ENCODE measurements at regions not wholly inside any gene's neighbourhood (a gene's known extent, or its start where the extent isn't known, plus 50 kb on each side); places are given as distances from the start of the nearest gene placed in this dataset.

DNA sequence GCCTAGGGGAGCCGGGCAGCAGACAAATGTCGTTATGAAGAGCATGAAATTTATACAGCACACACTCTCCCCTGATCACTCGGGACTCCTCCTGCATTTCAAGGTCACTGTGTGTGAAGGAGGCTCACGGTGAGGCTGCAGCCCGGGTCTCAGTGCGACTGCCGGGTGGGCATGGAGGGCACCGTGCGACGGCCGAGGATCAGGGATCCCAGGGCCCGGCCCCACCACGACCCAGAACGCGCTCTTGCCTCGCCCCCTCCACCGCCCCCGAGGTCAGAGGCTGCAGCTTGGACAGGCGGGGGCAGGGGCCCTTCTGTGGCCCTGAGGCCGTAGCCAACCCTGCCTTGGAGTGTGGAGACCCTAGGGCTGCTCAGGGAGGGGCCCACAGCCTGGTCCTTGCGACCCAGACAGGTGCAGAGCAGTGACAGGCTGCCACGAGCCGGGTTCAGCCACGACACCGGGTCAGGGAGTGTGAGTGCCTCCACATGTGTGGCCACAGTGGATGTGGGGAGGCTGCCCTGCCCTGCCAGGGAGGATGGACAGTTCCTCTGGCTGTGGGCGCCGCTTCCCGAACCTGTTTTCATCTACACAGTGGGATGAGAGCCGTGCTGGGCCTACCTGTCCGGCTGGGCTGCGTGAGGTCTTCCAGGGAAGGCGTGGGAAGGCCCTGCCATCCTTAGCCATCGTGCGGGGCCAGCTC is 89.3 kb upstream of the NKX1-1 start:
- DNase-seq (ENCODE audit: low read depth, low spot score) = no peak

DNA sequence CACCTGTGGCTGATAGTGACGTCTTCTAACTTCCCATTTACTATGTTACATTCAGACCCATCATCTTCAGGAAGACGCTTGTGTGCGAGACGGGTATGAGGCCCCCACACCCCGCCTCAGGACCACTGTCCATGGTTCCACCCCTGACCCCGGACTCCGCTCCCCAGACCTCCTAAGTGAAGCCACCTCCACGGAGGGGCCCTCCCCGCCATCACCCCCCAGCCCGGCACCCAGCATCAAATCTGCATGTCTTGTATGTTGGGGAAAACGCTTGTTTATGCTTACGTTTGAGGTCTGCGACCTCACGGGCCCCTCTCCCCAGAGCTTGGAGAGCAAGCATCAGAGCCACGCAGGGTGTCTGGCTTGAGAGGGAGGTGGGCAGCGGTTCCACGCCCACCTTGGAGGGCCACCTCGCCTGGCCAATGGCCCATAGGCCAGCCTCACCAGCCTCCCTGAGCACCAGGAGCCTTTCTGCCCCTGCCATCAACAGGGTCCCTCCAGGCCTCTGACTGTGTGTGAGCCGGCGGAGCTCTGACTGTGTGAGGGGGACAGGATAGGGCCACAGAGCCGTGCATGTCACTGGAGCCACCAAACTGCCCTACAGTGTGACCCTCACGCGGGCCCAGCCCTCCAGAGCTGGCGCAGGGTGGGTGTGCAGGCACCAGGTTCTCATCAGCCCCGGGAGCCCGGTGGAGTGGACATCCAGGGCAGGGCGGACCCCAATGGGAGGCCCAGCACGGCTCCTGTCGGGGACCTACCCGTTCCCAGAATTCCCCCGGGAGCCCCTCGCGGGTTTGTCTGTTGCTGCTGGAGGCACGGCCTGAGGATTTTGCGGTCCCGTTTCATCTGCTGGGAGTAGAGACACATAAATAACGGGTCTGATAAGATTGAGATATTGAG is 88.4 kb upstream of the NKX1-1 start:
- DNase-seq (ENCODE audit: low read depth, low spot score) = no peak

DNA sequence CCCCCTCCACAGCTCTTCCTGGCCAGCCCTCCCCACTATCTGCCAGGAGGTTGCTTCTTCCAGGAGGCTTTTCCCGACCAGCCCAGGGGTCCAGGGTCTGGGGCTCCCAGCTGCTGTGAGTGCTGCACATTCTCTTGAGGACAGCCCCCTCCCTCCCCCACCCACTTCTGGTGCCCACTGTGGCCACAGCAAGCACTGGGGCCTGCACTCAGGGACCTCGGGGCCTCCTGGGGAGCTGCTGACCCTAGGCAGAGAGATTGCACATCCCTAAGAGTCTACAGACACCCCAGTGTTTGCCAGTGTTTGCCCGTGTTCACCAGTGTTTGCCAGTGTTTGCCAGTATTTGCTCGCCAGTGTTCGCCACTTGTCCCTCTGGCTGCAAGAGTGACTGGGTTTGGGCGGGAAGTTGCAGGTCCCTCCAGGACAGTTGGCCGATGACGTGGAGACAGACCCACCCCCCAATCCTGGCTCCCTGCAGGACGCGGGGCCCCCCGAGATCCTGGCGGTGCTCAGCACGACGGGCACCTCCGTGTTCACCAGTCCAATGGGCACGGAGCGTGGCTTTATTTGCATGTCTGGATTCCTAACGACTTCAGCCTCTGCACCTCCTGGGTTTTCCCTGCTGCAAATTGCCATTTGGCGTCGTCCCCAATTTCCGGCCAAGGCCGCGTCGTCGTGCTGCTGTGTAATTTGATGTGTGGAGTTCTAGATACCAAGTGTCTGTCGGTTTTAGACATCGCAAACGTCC is 87.5 kb upstream of the NKX1-1 start:
- no peak for DNase-seq (ENCODE audit: low read depth, low spot score)

DNA sequence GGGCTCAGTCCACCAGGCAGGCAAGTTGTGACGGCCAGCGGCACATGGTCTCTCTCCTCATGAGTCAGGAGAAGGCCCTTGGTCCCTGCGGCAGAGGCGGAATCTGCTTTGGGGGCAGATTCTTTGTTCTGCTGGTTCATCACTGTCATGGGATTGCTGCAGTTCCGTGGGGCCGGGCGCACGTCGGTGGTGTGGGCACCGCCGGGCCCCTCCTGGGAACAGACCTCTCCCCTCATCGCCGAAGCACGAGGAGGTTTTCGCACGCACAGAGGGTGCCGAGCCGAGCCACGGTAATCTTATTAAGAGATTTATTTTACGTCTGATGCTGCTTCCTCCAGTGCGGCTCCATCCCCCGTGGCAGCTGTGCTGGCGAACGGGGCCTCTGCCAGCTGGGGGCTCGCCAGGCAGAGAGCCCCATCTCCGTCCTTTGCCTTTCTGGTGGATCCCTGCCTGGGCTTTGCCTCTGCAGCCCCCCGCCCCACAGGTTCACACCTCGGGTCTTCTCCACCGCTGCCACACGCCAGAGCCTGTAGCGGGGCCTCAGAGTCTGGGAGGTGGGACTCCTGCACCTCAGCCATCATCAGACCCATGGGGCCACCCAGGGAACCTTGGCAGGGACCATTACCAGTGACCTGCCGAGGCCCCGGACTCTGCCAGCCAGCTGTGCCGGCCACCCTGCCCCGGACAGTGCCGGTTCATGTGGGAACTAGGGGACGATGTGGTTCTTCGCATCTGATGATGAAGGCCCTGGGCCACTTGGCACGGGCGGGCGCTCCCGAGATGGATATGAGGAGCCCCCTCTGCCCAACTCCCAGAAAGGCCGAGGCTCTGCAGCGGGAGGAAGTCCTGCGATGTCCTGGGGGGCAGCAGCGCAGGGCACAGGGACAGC is 86.7 kb upstream of the NKX1-1 start:
- DNase-seq (ENCODE audit: low read depth, low spot score) = no peak

DNA sequence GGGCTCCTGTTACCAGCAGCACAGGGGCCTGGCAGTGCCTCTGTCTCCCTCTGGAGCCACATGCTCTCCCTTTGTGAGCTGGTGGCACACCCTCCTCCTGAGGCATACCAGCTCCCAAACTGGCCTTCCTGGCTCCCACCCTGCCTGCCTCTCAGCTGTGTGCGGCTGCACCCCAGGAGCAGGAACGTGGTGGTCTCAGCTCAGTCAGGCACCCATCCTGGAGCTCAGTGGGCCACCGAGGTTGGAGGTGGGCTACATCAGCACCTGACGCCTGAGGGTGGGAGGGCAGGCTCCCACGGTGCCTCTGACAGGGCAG is 85.9 kb upstream of the NKX1-1 start:
- no peak for DNase-seq (ENCODE audit: low read depth, low spot score)

DNA sequence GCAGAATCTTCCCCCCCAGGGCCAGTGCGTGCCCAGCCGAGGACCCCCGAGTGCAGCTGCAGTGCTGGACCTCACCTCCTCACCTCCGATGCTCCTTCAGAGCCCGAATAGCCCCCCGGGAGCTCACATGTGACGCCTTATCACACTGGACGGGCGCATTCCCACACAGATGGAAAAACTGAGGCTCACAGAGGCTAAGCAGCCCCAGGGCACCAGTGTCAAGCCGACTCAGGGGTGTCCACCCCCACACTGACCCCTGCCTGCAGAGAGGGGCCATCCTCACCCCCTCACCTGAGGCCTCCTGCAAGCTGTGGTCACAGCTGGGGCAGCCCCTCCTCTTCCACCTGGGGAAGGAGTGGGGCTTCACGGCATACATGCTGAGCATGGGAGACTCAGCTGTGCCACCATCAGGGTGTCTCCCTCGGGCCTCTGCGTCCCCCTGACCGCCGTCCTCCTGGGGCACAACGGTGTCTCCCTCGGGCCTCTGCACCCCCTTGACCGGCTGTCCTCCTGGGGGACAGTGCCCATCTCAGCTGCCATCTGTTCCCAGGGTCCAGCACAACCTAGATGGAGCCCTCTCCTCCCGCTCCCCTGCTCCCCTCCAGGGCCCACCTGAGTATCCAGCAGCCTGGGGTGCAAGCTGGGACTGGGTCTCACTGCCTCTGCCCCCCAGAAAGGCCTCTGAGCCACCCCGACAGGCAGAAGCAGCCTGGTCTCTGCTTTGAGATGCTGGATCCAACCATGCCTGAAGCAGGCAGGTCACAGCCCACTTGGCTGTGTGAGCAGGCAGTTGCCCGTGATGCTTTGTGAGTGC is 85.3 kb upstream of the NKX1-1 start:
- no peak for DNase-seq (ENCODE audit: low read depth, low spot score)

DNA sequence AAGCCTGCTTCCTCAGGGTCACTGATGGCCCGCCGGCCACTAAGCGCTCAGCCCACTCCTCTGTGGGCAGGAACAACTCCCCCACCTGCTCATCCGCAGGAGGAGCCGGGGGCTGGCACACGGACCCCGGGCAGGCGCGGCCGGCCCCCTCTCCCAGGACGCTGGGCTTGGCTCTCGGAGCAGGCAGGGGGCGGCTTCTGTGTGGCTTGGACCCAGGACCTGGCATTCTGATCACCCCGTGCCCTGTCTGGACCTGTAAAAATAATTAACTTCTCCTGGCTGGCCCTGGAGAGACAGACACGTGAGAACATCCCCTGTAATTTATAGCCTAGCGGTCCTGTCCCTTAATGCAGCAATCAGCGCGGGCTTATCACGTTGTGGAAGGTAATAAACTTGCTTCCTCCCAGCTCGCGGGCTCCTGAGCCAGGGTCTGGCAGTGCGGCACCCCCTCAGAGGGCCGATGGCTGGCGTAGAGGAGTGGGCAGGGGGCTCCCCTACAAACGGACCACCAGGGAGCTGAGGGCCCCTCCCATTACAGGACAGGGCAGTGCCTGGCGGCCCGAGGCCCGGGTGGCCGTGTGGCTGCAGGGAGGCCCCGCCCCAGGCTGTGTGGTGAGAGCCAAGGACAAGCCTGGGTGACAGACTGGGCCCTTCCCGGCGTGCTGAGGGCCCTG is 84.5 kb upstream of the NKX1-1 start:
- DNase-seq (ENCODE audit: low read depth, low spot score) = no peak

DNA sequence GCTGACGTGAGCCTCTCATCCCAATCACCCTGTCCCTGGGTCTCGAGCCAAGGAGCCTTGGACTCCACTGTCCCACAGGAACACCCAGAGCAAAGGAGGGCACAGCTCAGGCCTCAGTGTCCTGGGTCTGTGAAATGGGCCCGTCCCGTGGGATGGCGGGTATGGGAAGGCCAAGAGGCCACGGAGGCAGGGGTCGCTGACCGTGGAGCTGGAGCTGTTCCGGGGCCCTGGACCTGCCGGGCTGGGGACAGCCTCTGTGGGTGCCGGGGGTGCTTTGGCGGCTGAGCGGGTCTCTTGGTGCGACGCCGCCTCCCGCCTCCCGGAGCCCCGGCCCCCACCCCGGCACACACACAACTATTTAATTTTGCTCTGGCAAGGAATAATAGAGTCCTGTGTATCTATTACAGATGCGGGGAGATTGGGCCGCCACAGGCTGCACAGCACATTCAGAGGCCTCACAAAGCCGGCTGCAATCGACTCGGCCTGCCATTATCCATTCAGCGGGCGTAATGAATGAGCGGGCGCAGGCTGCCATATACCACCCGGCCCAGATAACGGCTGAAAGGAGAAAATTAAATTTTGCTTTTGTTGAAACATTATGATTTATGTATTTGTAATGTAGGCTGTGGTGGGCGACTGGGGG is 83.9 kb upstream of the NKX1-1 start:
- no peak for DNase-seq (ENCODE audit: low read depth, low spot score)

DNA sequence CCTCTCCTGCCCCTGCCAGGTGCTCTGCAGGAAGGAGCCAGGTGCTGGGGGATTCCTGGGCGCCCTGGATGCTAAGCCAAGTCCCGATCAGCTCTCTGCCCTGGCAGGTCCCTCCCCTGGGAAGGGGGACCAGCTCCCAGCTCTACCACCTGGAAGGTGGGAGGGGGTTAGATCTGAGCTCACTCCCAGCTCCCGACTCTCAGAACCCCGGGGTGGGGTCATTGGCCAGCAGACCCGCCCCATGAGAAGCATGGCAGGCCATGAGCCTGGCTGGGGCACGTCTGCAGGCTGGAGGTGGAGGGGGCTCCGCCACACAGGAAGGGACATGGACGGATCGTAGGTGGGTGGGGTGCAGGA is 83.4 kb upstream of the NKX1-1 start:
- no peak for DNase-seq (ENCODE audit: low read depth, low spot score)

DNA sequence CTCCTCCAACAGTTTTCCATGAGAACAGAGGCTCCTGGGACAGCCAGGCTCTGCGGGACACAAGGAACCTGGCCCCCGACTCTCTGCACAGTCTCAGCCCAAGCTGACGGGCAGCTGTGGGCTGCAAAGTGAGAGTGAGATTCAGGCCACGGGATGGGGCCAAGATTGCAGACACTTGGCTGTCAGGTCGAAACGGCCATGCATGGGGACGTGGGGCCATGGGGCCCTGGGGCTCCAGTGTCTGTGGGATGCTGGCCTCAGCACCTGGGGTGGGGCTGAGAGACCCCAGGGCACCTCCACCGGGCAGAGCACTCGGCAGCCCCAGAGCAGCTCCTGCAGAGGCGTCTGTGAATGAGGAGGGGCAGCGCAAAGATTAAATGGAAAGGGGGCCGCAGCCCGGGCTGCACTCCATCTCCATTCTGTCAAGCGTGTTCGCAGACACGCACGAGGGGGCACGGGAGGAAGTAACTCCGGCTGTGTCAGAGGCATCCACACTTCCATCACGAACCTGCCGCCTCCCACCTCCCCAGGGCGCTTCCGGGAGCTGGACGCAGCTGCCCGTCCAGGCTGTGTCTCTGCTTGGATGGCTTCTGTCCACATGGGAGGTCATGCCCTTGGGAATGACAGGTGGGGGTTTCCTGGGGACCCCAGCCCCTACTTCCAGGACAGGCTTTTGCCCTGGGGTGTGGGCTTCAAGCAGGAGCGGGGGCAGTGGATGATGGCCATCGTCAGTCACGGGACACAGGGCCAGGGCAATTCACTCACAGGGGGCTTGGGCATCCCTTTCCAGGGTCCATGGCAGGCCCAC is 82.8 kb upstream of the NKX1-1 start:
- no peak for DNase-seq (ENCODE audit: low read depth, low spot score)

DNA sequence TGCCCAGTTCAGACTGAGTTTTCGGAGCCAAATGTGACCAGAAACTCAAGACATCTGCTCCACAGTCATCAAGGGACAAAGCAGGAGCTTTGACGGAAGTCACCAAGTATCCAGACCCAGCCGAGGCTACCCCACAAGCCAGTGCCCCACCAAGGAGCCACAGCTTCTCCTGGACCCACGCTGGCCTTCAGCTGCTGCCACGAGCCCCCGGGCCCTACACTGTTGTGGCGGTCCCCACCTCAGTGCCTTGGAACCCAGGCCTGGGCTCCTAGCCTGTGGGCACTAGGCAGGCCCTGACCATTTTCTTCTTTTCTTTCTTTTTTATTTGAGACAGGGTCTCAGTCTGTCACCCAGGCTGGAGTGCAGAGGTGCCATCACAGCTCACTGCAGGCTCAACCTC is 82.1 kb upstream of the NKX1-1 start:
- no peak for DNase-seq (ENCODE audit: low read depth, low spot score)

DNA sequence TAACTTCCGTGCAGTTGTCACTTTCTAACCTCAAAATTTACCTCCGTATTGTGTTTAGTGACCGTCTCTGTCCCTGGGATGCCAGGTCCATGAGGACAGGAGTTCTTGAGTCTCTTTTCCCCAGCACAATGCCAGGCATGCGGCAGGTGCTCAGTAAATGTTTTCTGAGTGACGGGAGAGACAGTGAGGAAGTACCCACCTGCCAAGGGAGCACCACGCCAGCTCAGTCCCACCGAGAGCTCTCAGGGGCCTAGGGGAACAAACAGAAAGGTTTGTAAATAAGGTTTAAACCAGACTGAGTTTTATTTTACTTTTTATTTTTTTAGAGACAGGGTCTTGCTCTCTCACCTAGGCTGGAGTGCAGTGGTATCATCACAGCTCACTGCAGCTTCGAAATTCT is 81.5 kb upstream of the NKX1-1 start:
- DNase-seq (ENCODE audit: low read depth, low spot score) = no peak

DNA sequence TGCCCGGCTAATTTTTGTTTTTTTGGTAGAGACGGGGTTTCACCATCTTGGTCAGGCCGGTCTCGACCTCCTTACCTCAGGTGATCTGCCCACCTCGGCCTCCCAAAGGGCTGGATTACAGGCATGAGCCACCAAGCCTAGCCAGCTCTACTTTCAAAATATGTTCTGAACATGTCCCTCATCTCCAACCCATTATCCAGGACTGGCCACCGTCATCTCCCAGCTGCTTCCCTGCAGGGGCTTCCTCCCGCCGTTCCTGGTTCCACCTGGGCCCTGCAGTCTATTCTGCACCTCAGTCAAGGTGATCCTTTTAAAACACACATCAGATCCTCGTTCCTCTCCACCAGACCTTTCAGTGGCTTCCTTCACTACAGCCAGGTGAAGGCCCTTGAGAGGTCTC is 80.9 kb upstream of the NKX1-1 start:
- no peak for DNase-seq (ENCODE audit: low read depth, low spot score)

DNA sequence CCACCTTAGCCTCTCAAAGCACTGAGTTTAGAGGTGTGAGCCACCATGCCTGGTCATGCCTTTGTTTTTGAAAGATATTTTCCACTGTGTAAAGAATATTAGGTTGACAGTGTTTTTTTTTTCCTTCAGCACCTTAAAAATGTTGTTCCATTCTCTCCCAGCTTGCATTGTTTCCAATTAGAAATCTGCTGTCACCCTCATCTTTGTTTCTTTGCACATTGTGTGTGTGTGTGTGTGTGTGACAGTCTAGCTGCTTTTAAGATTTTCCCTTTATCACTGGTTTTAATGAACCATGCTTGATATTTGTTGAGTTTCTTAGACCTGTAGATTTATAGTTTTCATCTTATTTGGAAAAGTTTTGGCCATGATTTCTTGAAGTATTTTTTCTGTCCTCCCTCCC is 79.0 kb upstream of the NKX1-1 start:
- no peak for DNase-seq (ENCODE audit: low read depth, low spot score)

DNA sequence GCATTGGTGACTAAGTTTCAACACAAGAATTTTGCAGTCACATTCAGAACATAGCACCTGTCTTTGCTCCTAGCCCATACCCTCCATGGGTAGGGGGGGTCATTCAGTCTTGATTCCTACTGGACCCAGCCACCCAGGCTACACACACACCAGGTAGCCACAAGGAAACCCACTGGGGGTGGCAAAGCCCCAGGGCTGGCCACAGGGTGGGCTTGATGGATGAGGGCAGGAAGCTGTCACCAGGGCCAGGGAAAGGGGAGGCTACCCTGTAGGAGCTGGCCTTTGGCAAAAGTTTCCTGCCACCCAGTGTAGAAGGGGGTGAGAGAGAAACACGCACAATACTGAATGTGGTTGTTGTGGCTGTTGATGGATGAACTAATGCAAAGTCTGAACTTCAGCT is 74.5 kb upstream of the NKX1-1 start:
- DNase-seq (ENCODE audit: low read depth, low spot score) = no peak

DNA sequence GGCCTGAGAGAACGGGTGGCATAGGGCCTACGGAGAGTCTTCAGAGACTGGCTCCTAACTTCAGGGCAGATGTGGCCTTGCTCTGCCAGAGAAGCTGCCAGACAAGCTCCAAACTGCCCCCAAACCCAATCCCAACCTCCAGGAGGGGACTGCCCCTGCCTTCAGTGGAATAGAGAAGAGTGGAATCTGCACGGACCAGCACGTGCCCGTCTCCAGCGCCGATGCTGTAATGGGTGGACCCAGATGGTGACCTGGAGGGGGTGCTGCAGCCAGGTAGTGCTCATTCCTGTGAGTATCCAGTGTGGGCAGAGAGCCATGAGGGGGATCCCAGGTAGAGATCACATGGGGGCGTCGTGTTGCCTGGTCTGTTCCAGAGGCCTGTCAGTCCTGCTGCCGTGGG is 73.2 kb upstream of the NKX1-1 start:
- DNase-seq (ENCODE audit: low read depth, low spot score) = no peak

DNA sequence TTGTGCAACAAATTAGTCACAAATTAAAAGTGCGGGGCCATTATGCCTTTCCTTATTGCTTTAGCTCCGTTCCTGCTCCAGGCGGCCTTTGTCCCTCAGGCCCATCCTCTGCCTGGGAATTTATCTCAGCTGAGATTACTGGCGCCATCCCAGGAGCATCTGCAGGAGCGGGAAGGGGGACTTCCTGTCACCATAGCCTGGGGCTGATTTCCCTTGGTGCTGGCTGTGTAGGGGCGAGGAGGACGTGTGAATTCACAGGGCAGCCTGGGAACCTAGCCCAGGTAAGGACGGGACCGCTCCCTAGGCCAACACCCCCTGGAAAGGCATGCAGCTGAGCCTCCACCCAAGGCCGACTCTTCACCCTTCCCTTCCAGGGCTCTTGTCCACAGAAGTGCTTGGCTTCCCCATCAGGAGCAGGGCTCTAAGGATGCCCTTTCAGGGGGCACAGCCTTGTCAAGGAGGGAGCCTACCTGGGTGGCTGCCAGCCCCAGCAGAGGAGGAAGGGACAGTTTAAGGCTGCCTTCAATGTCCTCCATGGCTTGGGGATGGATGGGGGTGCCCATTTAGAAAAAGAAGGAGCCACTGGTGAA is 72.6 kb upstream of the NKX1-1 start:
- no peak for DNase-seq (ENCODE audit: low read depth, low spot score)

DNA sequence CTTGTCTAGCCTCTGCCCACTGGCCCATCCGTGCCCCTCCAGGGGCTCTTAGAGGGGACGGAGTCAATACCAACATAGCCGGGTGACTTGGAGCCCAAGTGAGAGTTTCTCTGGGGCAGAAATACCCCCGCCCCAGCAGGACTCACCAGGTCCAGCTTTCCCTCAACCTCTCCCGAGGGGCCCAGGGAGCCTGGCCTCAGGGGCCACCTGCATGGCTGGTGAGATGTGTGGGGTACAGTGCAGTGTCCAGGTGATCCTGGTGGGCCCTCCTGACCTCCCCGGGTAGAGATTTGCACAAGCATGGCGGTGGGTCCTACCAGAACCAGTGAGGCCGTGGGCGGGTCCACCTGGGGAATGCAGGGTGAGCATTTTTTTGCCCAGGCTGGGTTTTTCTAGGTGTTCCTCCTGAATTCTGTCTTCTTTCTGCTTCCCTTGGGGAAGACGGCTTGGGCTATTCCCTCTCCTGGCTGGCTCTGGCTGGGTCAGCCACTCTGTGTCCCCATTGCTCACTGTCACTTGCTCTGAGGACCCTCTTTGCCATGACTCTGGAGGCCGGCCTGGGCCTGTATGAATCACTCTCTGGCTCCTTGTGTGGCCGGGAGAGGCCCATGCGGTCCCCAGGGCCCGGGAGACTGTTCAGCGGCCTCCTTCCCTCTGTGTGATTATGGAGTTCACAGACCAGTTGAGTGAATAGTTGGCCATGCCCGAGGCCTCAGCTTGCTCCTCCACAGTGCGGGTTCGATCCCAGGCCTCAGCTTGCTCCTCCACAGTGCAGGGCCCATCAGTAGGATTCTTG is 71.0 kb upstream of the NKX1-1 start:
- no peak for DNase-seq (ENCODE audit: low read depth, low spot score)

Data from activated naive CD8-positive, alpha-beta T cell treated with anti-CD3 and anti-CD28 coated beads, Interleukin-2, amount 50 U/mL, for 16 hours (primary cell).